ENCODE measurements at regions not wholly inside any gene's neighbourhood (a gene's known extent, or its start where the extent isn't known, plus 50 kb on each side); places are given as distances from the start of the nearest gene placed in this dataset.
"Not testable (repeated sequence)": the region's sequence is repeated elsewhere in the genome, so short reads cannot be mapped to it uniquely, and the experiment has no call there.

GRCh38 chr3:59404851-59405250 is 355.0 kb upstream of the CFAP20DC start:
- no peak for DNase-seq

GRCh38 chr3:59404064-59404463 is 354.2 kb upstream of the CFAP20DC start:
- DNase-seq: no peak

- DNase-seq: no peak
These were observed 352.1 kb upstream of the CFAP20DC start for GRCh38 chr3:59401924-59402323.

GRCh38 chr3:59392116-59392515 is 342.3 kb upstream of the CFAP20DC start:
- no peak for DNase-seq

GRCh38 chr3:59391131-59391530 is 341.3 kb upstream of the CFAP20DC start:
- DNase-seq: no peak

GRCh38 chr3:59388555-59389270 is 338.9 kb upstream of the CFAP20DC start:
- DNase-seq: no peak

- no peak for DNase-seq
These were observed 336.3 kb upstream of the CFAP20DC start for GRCh38 chr3:59386165-59386564.

- no peak for DNase-seq
These were observed 335.7 kb upstream of the CFAP20DC start for GRCh38 chr3:59385547-59385946.

GRCh38 chr3:59381282-59381681 is 331.5 kb upstream of the CFAP20DC start:
- DNase-seq: no peak

- no peak for DNase-seq
These were observed 330.3 kb upstream of the CFAP20DC start for GRCh38 chr3:59380146-59380545.

- DNase-seq: no peak
These were observed 325.0 kb upstream of the CFAP20DC start for GRCh38 chr3:59374818-59375211.

- no peak for DNase-seq
These were observed 324.4 kb upstream of the CFAP20DC start for GRCh38 chr3:59374091-59374817.

- no peak for DNase-seq
These were observed 322.5 kb upstream of the CFAP20DC start for GRCh38 chr3:59372346-59372745.

GRCh38 chr3:59368900-59369675 is 319.3 kb upstream of the CFAP20DC start:
- DNase-seq: no peak

- DNase-seq: no peak
These were observed 317.3 kb upstream of the CFAP20DC start for GRCh38 chr3:59367150-59367549.

- DNase-seq: no peak
These were observed 316.4 kb upstream of the CFAP20DC start for GRCh38 chr3:59366218-59366617.

GRCh38 chr3:59364496-59364895 is 314.7 kb upstream of the CFAP20DC start:
- DNase-seq: no peak

- DNase-seq: not testable (repeated sequence)
These were observed 310.5 kb upstream of the CFAP20DC start for GRCh38 chr3:59360312-59360711.

- DNase-seq: no peak
These were observed 291.6 kb upstream of the CFAP20DC start for GRCh38 chr3:59341459-59341858.

- no peak for DNase-seq
These were observed 290.0 kb upstream of the CFAP20DC start for GRCh38 chr3:59339818-59340217.

GRCh38 chr3:59338934-59339333 is 289.1 kb upstream of the CFAP20DC start:
- DNase-seq: no peak

GRCh38 chr3:59335338-59335737 is 285.5 kb upstream of the CFAP20DC start:
- DNase-seq: no peak

- no peak for DNase-seq
These were observed 284.8 kb upstream of the CFAP20DC start for GRCh38 chr3:59334585-59334984.

GRCh38 chr3:59327376-59327808 is 277.6 kb upstream of the CFAP20DC start:
- no peak for DNase-seq
